Nephron progenitor cell (in vitro differentiated cells): ENCODE measurements at regions not wholly inside any gene's neighbourhood (a gene's known extent, or its start where the extent isn't known, plus 50 kb on each side); places are given as distances from the start of the nearest gene placed in this dataset.
A peak's percentile ranks its signal among the peaks of the same experiment; 100 is the strongest.

Experiments
- DNase-seq: peaks from one replicate; pipeline ENCODE4 v3.0.0; 2021
- H3K27ac Mint-ChIP-seq: 2 replicates; pipeline ENCODE4 v1.8.0; 2021; ENCODE audit warnings: mild to moderate bottlenecking, moderate library complexity, mixed read lengths
- H3K27me3 Mint-ChIP-seq: 2 replicates; pipeline ENCODE4 v1.8.0; 2021; ENCODE audit warnings: mild to moderate bottlenecking, low read depth, mixed read lengths; ENCODE audit not compliant: poor library complexity
- H3K36me3 Mint-ChIP-seq: 2 replicates; pipeline ENCODE4 v1.8.0; 2021; ENCODE audit warnings: low read depth, mixed read lengths
- H3K4me1 Mint-ChIP-seq: 2 replicates; pipeline ENCODE4 v1.8.0; 2021; ENCODE audit warnings: mixed read lengths
- H3K4me3 Mint-ChIP-seq: 2 replicates; pipeline ENCODE4 v1.8.0; 2021; ENCODE audit warnings: mild to moderate bottlenecking, moderate library complexity, mixed read lengths
- H3K9me3 Mint-ChIP-seq: 2 replicates; pipeline ENCODE4 v1.8.0; 2021; ENCODE audit warnings: mild to moderate bottlenecking, moderate library complexity, mixed read lengths
- CTCF ChIP-seq: fragments of 200-600 bp; sonication (generic); IDR thresholded peaks from 2 replicates; pipeline ENCODE4 v1.5.0; 2021; ENCODE audit warnings: antibody characterized with exemption

- H3K27me3 Mint-ChIP-seq: no peaks in the 10 kb centered on the region
- no peak for DNase-seq
- H3K4me3 Mint-ChIP-seq: no peak overlapping the region
- peaks cover 50% of the 10 kb centered on the region for H3K4me1 Mint-ChIP-seq
- H3K36me3 Mint-ChIP-seq: peaks cover 23% of the 10 kb centered on the region
- no peak for TF ChIP-seq CTCF
- H3K9me3 Mint-ChIP-seq: no peaks in the 10 kb centered on the region
- H3K27ac Mint-ChIP-seq: peak overlapping the region; percentile 50
Observed at GRCh38 chr19:46926170-46927071, 65.6 kb downstream of the ARHGAP35 start.

- no peak for DNase-seq
- H3K27ac Mint-ChIP-seq: peak overlapping the region; percentile 2
- no peak overlapping the region for H3K4me3 Mint-ChIP-seq
- TF ChIP-seq CTCF: no peak
- peaks cover 46% of the 10 kb centered on the region for H3K4me1 Mint-ChIP-seq
- no peaks in the 10 kb centered on the region for H3K27me3 Mint-ChIP-seq
- peaks cover 16% of the 10 kb centered on the region for H3K36me3 Mint-ChIP-seq
- no peaks in the 10 kb centered on the region for H3K9me3 Mint-ChIP-seq
Observed at GRCh38 chr19:46927106-46927505, 66.3 kb downstream of the ARHGAP35 start.

GRCh38 chr19:46927893-46928292 is 67.1 kb downstream of the ARHGAP35 start:
- Mint-ChIP-seq H3K4me1 (peaks cover 48% of the 10 kb centered on the region), H3K27ac (peak overlapping the region; percentile 2), H3K9me3 (no peaks in the 10 kb centered on the region), H3K36me3 (peaks cover 8% of the 10 kb centered on the region), H3K4me3 (no peak overlapping the region), H3K27me3 (no peaks in the 10 kb centered on the region)
- DNase-seq: no peak
- TF ChIP-seq CTCF: no peak

DNA sequence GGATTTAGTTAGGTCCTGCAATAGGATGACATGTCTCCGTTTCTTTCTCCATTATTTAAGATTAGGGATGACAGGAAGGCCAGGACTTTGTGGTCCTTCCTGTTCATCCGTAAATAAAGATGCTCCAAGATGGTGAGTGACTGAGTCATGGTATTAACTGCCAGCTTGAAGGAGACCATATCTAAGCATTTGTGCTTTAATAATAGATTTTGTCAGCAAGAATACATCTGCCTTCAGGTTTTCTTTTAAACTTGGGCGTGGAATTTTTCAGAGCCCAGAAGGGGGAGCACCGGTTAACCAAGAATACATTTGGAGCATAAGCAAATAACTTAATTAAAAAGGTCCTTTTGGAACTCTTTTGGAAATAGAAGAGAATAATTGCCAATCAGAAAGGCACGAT is 68.2 kb downstream of the ARHGAP35 start:
- Mint-ChIP-seq H3K27ac (no peak overlapping the region), H3K9me3 (no peaks in the 10 kb centered on the region), H3K4me3 (no peak overlapping the region), H3K4me1 (peaks cover 51% of the 10 kb centered on the region), H3K27me3 (no peaks in the 10 kb centered on the region), H3K36me3 (peaks cover 7% of the 10 kb centered on the region)
- TF ChIP-seq CTCF: no peak
- DNase-seq: no peak

DNA sequence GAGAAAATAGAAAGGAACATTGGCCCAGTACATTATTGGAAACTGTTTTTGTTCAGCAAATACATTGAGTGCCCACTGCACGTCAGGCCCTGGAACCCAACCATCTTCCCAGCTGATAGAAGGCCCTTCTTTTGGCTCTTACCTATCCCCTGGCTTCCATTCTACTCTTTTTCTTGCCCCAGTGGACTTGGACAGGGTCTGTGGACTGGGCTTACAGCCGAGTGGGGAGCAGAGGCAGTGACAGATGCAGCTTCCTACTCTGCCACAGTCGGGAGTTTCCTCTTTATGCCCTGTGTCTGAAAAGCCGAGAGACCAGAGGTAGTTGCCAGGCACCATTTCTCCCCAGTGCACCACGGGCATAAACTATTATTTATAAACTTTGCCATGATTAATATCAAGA is 70.4 kb downstream of the ARHGAP35 start:
- no peak for DNase-seq
- Mint-ChIP-seq H3K4me1 (peaks cover 40% of the 10 kb centered on the region), H3K27me3 (no peaks in the 10 kb centered on the region), H3K27ac (peak overlapping the region; percentile 65), H3K4me3 (no peak overlapping the region), H3K36me3 (no peaks in the 10 kb centered on the region), H3K9me3 (no peaks in the 10 kb centered on the region)
- no peak for TF ChIP-seq CTCF

DNA sequence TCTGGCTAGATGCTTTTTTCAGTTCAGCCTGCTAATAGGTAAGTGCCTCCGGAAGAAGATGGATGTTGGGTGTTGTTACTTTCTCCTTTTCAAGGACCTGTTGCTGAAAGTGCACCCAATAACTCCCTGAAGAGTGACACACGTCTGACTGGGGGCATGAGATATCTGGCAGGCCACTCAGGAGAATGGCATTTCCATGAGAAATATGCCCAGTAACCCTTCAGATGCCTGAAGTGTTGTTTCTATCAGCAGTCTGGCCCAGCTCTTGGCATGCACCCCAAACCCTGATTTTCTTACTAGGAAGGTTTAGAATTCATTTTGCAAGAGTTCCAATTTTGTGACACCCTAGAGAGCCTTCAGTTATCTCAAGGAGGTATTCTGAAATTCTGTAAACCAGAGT is 71.5 kb downstream of the ARHGAP35 start:
- peaks cover 29% of the 10 kb centered on the region for H3K4me1 Mint-ChIP-seq
- no peak overlapping the region for H3K4me3 Mint-ChIP-seq
- H3K27ac Mint-ChIP-seq: peak overlapping the region; percentile 22
- H3K27me3 Mint-ChIP-seq: no peaks in the 10 kb centered on the region
- DNase-seq: no peak
- TF ChIP-seq CTCF: no peak
- no peaks in the 10 kb centered on the region for H3K9me3 Mint-ChIP-seq
- peaks cover 4% of the 10 kb centered on the region for H3K36me3 Mint-ChIP-seq
